Esophagus mucosa (tissue), 1 donor: ENCODE measurements at regions not wholly inside any gene's neighbourhood (a gene's known extent, or its start where the extent isn't known, plus 50 kb on each side); places are given as distances from the start of the nearest gene placed in this dataset.

Experiments
- ATAC-seq: fragments of 200-7000 bp; cut with Tn5 transposase; one replicate; pipeline ENCODE4 v1.9.1; 2020
- donor health status: DM: yes; HTN: yes; CAD: no.

DNA sequence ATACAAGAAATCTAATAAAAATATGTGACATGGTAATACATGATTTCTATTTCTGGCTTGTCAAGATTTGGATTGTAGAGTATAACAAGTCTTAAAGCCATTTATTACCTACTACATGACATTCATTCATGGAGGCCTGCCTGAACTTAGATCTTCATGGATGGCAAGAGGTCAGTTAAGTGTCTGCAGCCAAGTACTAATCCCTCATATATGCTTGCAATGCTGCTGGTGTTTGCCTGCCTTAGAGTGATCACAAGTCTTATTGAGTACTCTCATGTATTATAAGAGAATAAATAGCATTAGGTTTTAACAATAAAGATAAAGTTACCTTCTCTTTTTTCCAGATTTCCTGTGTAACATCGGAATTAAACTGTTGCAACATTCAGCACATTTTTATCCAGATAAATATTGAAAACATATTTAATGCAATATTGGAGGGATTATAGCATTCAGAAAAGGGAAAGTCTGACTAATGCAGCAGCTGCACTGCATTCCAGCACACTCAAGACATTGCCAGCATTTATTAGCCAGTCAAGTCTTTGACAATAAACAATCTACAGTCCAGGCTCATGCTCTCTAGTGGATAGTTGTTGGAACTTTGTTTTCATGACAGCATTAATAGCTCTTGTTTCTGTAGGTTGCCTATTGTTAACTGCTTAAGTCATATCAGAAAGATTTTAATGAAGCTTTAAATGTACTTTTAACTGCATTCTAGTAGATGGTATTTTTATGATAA, 737.1 kb downstream of the FAT4 start:
- peak; percentile 63 for ATAC-seq

DNA sequence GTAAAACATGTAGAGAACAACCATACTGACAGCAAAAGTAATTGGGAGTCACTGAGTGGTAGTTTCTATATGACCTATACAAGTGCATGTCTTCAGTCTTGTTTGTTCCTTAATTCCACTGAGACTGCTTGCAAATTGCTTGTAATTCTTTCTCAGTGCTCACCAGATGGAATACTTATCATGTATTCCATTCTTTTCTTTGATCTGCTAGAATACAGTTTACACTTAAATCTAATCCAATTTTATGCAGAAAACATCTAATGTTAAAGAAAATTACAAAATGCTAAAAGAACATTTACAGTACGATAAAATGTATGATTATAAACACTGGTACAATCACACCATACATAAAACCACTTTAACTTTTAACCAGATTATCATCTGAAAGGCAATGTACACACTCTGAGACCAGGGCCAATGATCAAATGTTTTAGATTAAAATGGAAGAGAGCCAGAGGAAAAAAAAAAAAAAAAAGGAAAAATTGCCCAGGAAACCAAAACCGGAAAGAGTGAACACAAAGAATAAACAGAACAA, 741.4 kb downstream of the FAT4 start:
- ATAC-seq, result no peak

DNA sequence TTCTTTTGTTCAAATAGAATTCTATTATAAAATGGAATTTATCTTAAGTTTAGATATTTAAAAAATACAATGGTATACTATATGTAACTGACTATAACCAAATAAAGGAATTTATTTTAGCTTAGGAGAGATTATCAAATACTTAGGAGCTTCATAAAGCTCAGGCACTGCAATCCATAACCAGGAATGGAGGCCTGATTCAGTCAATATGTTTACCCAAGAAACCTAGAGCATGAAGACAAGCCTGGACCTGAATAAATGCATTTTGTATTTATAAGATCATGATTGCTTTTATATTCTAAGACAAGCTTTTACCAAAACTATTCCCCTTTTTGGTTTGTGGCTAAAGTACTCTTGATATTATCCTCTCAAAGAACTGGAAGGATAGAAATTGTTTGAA, 742.6 kb downstream of the FAT4 start:
- ATAC-seq, result peak; percentile 17

GRCh38 chr4:126058596-126058995, 743.8 kb downstream of the FAT4 start:
- no peak for ATAC-seq

DNA sequence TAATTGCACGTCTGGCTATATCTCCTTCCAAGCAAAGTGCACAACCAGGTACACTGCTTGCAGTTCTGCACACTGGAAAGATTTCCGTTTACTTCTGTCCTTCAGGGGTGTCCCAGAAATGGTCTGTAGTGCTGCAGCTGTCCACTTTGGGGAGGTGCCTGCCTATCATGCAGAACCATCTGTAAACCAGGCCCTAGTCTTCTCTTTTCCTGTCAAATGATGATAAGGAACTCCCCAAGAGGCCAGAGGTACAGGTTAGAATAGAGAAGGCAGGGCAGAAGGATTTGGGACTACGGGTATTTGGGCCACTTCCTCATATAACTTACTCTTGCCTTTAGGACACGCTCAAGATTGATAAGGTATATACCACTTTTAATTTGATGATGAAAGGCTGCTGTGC, 746.9 kb downstream of the FAT4 start:
- ATAC-seq, result no peak

- no peak for ATAC-seq
Measured at GRCh38 chr4:126065016-126065415, 750.3 kb downstream of the FAT4 start.

- peak; percentile 33 for ATAC-seq
Measured at GRCh38 chr4:126071346-126072333, 756.9 kb downstream of the FAT4 start.

GRCh38 chr4:126081336-126081735, 766.6 kb downstream of the FAT4 start:
- ATAC-seq, result no peak

- ATAC-seq, result no peak
Measured at GRCh38 chr4:126086041-126086440, 771.3 kb downstream of the FAT4 start.

- no peak for ATAC-seq
Measured at GRCh38 chr4:126087101-126087500, 772.3 kb downstream of the FAT4 start.

DNA sequence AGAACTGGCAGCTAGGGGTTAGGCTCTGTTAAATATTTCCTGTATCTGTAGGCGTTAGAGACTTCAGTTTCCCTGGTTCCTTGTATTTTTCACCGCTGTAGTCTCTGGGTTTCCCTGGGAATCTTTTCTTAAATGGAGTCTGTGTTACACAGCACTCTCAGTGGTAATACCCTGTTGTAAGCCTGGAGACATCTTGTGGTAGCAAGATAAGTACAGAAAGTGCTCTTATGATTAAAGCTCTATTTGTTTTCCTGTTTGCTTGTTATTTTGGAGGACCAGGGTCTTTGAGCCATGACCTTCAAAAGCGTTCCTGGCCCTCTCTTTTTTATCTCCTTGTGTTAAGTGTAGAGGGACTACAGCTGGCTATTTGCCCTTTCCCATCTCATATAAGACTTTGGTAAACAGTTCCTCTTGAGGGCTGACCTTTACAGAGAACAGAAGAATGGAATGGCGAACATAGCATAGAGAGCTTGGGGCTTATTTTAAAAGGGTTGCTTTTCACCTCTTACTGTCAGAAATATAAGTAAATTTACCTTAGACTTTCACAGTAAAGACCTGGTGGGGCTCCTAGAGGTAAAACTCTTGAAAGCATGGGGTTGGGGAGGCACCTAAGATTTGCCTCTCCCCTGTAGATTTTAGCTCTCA, 782.5 kb downstream of the FAT4 start:
- no peak for ATAC-seq

DNA sequence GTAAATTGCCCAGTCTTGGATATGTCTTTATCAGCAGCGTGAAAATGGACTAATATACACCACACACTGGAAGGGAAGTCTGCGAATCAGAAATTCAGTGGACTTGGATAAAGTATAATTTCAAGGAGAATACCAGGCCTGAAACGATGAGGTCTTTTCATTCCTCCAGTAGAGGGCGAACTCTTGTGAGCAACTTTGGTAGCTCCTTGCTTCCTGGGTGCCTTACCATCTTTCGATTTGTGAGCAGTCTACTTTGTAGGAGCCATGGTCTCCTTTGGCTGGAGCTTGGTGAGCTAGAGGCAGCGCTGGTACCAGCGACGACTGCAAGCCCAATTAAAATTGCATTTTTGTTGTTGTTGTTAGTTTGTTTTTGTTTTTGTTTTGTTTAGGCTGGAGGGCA, 791.9 kb downstream of the FAT4 start:
- no peak for ATAC-seq

GRCh38 chr4:126109836-126110235, 795.1 kb downstream of the FAT4 start:
- ATAC-seq, result no peak

- ATAC-seq, result no peak
Measured at GRCh38 chr4:126113058-126113457, 798.3 kb downstream of the FAT4 start.

DNA sequence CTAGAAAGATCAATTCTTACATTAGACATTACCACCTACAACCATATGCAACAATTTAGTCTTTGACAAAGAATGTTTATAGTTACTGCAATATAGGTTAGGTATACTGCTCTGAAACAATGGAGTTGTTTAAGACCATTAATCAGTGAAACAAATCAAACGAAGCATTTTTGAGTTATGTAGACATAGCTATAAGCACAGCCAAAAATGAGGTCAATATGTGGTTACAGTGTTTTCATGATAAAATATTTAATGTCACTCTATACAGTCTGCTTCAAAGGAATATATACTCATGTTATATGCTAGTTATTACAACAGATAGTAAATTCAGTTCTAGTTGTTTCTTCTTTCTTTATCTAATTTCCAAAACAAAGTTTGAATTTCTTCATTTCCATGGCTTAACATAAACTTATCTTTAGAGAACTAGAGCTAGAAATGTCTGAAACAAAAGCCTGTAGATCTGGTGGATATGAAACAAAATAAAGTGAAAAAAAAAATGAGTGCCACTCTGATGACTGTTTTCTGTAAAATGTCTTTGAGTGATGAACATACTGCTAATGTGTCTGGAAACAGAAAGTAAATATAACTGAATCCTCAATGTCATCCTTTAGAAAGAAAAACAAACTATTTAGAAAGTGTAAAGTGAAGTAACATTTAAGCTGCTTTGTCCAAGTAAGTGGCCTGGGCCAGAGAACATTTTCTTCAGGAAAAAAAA, 809.0 kb downstream of the FAT4 start:
- ATAC-seq, result no peak

- no peak for ATAC-seq
Measured at GRCh38 chr4:126124818-126125217, 810.1 kb downstream of the FAT4 start.

DNA sequence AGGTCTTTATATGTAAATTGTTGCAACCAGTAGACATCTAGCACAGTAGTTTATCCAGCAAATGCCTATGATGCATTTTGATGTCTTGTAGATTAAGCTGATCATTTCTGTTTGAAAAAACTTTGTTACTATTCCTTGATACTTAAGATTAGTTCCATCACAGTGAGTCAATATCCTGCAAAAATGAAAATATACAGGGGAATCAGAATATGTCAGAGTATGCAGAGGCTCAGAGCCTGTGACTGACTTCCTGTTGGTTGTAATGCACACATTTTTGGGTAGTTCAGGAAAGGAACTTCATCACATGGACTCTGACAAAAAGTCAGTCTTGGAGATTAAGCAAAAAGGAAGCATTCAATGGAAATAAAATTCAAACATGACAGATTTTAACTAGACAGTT, 815.5 kb downstream of the FAT4 start:
- ATAC-seq, result no peak

DNA sequence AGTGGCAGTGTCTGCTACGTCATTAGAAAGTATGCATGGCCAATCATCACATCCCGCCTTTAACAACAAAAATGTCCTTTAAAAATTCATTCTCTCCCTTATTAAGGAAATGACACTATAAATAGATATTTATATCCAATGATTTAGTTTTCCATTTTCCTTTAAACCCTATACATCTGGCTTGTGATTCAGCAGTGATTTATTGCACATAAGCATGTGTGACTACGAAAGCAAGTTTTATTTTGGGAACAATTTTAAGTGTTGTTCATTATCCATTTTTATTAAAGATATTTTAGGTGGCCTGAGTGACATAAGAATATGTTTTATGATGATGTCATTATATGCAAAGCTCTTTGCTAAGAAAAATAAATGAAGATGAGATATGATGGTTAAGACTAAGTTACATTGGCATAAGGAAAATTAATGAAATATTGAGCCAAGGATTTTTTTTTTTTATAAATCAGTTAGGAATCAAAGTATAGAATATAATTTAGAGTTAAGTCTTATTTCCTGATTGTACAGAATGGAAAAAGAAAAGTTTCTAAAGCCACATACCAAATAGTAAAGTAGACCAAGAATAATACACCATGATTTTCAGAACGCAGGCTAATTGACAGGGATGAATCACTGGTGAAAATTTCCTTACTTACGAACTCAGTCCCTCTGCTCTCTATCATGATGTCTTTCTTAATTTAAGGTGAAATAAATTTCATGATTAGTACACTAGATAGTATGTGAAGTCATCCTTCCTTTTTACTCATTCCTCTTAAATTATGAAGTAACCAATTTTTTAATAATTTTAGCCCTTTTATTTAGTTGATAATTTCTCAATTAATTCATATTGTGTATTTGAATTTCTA, 822.4 kb downstream of the FAT4 start:
- no peak for ATAC-seq

DNA sequence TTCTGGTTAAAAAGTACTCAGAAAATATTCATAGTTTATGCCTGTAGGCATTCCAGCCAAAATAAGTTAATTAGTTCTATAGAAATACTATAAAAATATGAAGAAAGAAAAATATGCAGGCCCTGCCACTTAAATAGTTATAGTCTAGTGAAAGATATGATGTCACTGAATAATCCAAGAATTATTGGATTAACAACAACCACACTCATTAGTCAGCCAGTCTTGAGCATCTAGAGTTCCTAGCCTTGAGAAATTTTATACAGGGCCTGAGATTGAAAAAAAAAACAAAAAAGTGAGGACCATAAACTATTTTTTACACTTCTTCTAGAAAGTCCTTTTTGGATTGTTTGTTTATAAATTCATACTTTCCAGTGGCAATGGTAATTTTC, 823.0 kb downstream of the FAT4 start:
- no peak for ATAC-seq

- ATAC-seq, result no peak
Measured at GRCh38 chr4:126144543-126145237, 829.9 kb downstream of the FAT4 start.

DNA sequence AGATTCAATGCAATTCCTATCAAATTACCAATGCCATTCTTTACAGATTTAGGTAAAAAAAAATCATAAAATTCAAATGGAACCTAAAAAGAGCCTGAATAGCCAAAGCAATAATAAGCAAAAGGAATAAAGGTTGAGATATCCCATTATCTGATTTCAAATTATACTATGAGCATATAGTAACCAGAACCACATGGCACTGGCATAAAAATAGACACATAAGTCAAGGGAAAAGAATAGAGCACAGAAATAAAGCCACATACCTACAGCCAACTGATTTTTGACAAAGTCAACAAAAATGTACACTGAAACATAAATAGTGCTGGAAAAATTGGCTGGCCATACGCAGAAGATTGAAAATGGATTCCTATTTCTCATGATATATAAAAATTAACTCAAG, 853.7 kb downstream of the FAT4 start:
- no peak for ATAC-seq
